Panc1 (cell line): ENCODE measurements at regions not wholly inside any gene's neighbourhood (a gene's known extent, or its start where the extent isn't known, plus 50 kb on each side); places are given as distances from the start of the nearest gene placed in this dataset.

Experiments
- ATAC-seq: fragments of 200-7000 bp; cut with Tn5 transposase; 2 replicates; pipeline ENCODE4 v1.9.1; 2020; ENCODE audit warnings: mild to moderate bottlenecking, moderate library complexity
- BruUV-seq: library from RNA; stranded (reverse); fragments of 400-500 nt; replicated peaks from 2 replicates; lab custom pipeline; 2021; lab: Mats Ljungman, UMichigan
- CTCF ChIA-PET: fragments of 300-600 bp; sonication (Branson Sonifier 250); formaldehyde crosslinking; loops from one replicate; lab custom pipeline; 2022; ENCODE audit warnings: antibody characterized with exemption; lab: Charles Lee
- POLR2A ChIA-PET: fragments of 300-600 bp; sonication (Branson Sonifier 250); formaldehyde crosslinking; loops from one replicate; lab custom pipeline; 2022; ENCODE audit warnings: antibody characterized with exemption; lab: Charles Lee
- DNase-seq: peaks from one replicate; pipeline ENCODE4 v3.0.0-alpha.2; 2010; ENCODE audit warnings: low read depth, low spot score
- H3K27ac ChIP-seq: 2 replicates; pipeline ENCODE4 v1.5.1; 2011; ENCODE audit warnings: mild to moderate bottlenecking, low read length, inconsistent platforms
- H3K27me3 ChIP-seq: fragments of 200-500 bp; sonication (Bioruptor generic); 2 replicates; pipeline ENCODE4 v1.6.0; 2014; ENCODE audit warnings: low read length, inconsistent platforms; ENCODE audit not compliant: control insufficient read depth, insufficient read depth
- H3K36me3 ChIP-seq: fragments of 200-500 bp; sonication (Bioruptor generic); 2 replicates; pipeline ENCODE4 v1.5.1; 2014; ENCODE audit warnings: inconsistent platforms, mild to moderate bottlenecking, low read length, moderate library complexity; ENCODE audit not compliant: control insufficient read depth, insufficient read depth
- H3K4me1 ChIP-seq: 2 replicates; pipeline ENCODE4 v1.5.1; 2011; ENCODE audit warnings: inconsistent platforms, mild to moderate bottlenecking, low read length, moderate library complexity; ENCODE audit not compliant: control insufficient read depth, insufficient read depth
- H3K4me3 ChIP-seq, 2 experiments: 2 replicates each; pipeline ENCODE4 v1.5.1; 2011 to 2012; ENCODE audit warnings: low read depth in 2 of 2, low read length in 2 of 2, mild to moderate bottlenecking in 2 of 2, inconsistent platforms in 1 of 2, moderate library complexity in 1 of 2
- H3K9me3 ChIP-seq: fragments of 200-500 bp; sonication (Bioruptor generic); 2 replicates; pipeline ENCODE4 v1.5.1; 2014; ENCODE audit warnings: low read depth, mild to moderate bottlenecking, inconsistent platforms, low read length, moderate library complexity; ENCODE audit not compliant: control insufficient read depth, insufficient read depth
- POLR2AphosphoS5 ChIP-seq: IDR thresholded peaks from 2 replicates; pipeline ENCODE4 v1.6.1; 2012; ENCODE audit warnings: mild to moderate bottlenecking, low read depth, low read length, moderate library complexity
- SIN3A ChIP-seq: IDR thresholded peaks from 2 replicates; pipeline ENCODE4 v1.6.1; 2012; ENCODE audit warnings: low read depth, mild to moderate bottlenecking, low read length, moderate library complexity, borderline replicate concordance; ENCODE audit not compliant: insufficient read depth
- TCF7L2 ChIP-seq: IDR thresholded peaks from 2 replicates; pipeline ENCODE4 v1.6.1; 2011; ENCODE audit warnings: mild to moderate bottlenecking, low read depth, low read length, inconsistent platforms
- in situ Hi-C: cut with HindIII; loops from 2 replicates; pipeline ENCODE4 v1.10.0; 2016; ENCODE audit warnings: low sequenced_read_pairs, low pct_unique_long_range_greater_than_20kb
- intact Hi-C: fragments of 100-400 bp; cut with micrococcal nuclease; formaldehyde crosslinking; loops from one replicate; pipeline ENCODE4 v1.10.0; 2022; ENCODE audit not compliant: unreplicated experiment
- TF ChIP-seq, protein P1 (sequence below), 2 experiments: IDR thresholded peaks; 2 replicates each; pipeline ENCODE4 v1.6.1; 2011 to 2012; ENCODE audit warnings: low read depth in 2 of 2, control low read depth in 1 of 2, low read length in 1 of 2, mild to moderate bottlenecking in 1 of 2, moderate library complexity in 1 of 2; ENCODE audit not compliant: insufficient read depth in 1 of 2
- TF ChIP-seq, protein P2 (sequence below): fragments of 450-650 bp; IDR thresholded peaks from 2 replicates; pipeline ENCODE4 v1.5.1; 2017; ENCODE audit warnings: mild to moderate bottlenecking

DNA sequence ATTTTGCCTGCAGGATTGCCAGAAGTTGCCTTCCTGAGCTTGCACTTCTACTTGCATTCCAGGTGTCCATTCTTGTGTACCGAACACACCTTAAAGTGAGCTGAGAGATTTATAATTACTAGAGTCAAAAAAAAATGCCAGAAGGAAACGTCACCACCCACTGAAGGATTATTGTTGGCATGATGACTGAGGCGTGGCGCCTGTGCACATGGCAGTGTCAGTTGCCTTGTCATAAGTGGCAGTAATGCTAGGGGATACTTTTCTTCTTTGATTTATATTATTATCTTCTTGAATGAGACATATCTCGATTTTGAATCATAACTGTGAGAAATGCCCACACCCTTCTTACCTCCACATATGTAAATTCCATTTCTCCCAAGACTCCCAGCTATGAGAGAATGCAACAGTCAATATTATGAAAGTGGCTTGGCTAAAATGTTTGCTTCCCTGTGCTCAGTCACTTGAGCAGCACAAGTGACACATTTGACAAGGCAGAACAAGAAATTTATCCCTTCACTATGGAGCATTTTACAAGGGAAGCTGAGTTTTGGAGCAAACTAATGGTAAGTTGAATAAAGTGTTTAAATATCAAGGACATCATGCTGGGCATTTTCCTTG is 149.5 kb upstream of the SASH1 start:
- no peak for DNase-seq
- TF ChIP-seq, protein P1, sequence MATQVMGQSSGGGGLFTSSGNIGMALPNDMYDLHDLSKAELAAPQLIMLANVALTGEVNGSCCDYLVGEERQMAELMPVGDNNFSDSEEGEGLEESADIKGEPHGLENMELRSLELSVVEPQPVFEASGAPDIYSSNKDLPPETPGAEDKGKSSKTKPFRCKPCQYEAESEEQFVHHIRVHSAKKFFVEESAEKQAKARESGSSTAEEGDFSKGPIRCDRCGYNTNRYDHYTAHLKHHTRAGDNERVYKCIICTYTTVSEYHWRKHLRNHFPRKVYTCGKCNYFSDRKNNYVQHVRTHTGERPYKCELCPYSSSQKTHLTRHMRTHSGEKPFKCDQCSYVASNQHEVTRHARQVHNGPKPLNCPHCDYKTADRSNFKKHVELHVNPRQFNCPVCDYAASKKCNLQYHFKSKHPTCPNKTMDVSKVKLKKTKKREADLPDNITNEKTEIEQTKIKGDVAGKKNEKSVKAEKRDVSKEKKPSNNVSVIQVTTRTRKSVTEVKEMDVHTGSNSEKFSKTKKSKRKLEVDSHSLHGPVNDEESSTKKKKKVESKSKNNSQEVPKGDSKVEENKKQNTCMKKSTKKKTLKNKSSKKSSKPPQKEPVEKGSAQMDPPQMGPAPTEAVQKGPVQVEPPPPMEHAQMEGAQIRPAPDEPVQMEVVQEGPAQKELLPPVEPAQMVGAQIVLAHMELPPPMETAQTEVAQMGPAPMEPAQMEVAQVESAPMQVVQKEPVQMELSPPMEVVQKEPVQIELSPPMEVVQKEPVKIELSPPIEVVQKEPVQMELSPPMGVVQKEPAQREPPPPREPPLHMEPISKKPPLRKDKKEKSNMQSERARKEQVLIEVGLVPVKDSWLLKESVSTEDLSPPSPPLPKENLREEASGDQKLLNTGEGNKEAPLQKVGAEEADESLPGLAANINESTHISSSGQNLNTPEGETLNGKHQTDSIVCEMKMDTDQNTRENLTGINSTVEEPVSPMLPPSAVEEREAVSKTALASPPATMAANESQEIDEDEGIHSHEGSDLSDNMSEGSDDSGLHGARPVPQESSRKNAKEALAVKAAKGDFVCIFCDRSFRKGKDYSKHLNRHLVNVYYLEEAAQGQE (IDR thresholded peaks at IDR 0.05; ENCODE audit: insufficient read depth in 1 of 2, low read depth in 2 of 2, low read length in 1 of 2) = no peak
- TF ChIP-seq SIN3A = no peak
- TF ChIP-seq, protein P2, sequence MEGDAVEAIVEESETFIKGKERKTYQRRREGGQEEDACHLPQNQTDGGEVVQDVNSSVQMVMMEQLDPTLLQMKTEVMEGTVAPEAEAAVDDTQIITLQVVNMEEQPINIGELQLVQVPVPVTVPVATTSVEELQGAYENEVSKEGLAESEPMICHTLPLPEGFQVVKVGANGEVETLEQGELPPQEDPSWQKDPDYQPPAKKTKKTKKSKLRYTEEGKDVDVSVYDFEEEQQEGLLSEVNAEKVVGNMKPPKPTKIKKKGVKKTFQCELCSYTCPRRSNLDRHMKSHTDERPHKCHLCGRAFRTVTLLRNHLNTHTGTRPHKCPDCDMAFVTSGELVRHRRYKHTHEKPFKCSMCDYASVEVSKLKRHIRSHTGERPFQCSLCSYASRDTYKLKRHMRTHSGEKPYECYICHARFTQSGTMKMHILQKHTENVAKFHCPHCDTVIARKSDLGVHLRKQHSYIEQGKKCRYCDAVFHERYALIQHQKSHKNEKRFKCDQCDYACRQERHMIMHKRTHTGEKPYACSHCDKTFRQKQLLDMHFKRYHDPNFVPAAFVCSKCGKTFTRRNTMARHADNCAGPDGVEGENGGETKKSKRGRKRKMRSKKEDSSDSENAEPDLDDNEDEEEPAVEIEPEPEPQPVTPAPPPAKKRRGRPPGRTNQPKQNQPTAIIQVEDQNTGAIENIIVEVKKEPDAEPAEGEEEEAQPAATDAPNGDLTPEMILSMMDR = no peak
- TF ChIP-seq TCF7L2 = no peak
- no peak for TF ChIP-seq POLR2AphosphoS5
- Histone ChIP-seq H3K27ac (no peak overlapping the region), H3K36me3 (no peaks in the 10 kb centered on the region), H3K27me3 (no peaks in the 10 kb centered on the region), H3K9me3 (no peaks in the 10 kb centered on the region), H3K4me3 (no peak overlapping the region), H3K4me1 (no peaks in the 10 kb centered on the region)
- CTCF ChIA-PET = no interaction called here
- no TSS peak for BruUV-seq
- intact Hi-C loops (no loop called here), in situ Hi-C loops (no loop called here)
- ATAC-seq = no peak
- POLR2A ChIA-PET = no interaction called here

DNA sequence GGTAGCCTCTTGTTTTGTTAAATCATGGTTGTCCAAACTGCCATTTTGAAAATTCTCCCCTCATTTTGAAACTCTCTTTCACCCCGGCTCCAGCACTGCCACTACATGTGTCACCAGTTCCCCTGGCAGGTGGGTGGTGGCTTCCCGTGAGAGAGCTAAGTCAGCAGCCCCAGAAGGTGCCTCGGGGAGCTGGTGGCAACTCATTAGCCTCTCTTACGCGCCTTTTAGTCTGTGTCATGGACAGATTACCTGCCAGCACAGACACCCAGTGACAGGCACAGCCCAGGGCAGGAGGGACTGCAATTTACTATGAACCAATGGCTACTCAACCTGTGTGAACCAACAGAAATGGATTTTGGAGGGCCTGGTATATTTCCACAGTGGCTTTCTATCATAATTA is 147.1 kb upstream of the SASH1 start:
- TF ChIP-seq SIN3A (no peak), POLR2AphosphoS5 (no peak), TCF7L2 (no peak)
- TF ChIP-seq, protein P1 (IDR thresholded peaks at IDR 0.05; ENCODE audit: insufficient read depth in 1 of 2, low read depth in 2 of 2, low read length in 1 of 2) = no peak
- TF ChIP-seq, protein P2 = no peak
- Histone ChIP-seq H3K9me3 (no peaks in the 10 kb centered on the region), H3K27ac (no peak overlapping the region), H3K27me3 (no peaks in the 10 kb centered on the region), H3K36me3 (no peaks in the 10 kb centered on the region), H3K4me3 (no peak overlapping the region), H3K4me1 (no peaks in the 10 kb centered on the region)
- BruUV-seq = no TSS peak
- in situ Hi-C loops (no loop called here), intact Hi-C loops (no loop called here)
- ChIA-PET CTCF (interaction anchor here (0.6 kb wide), 1 partner anchor 15 kb away, joined by 7 read pairs; no protein-coding TSS in a partner anchor), POLR2A (no interaction called here)
- DNase-seq (no peak), ATAC-seq (no peak)
